ENCODE measurements at regions not wholly inside any gene's neighbourhood (a gene's known extent, or its start where the extent isn't known, plus 50 kb on each side); places are given as distances from the start of the nearest gene placed in this dataset.

- Mint-ChIP-seq H3K4me3 (no peak overlapping the region), H3K4me1 (peaks cover 41% of the 10 kb centered on the region), H3K36me3 (ENCODE audit: low read depth) (no peaks in the 10 kb centered on the region), H3K27ac (no peak overlapping the region), H3K9me3 (no peaks in the 10 kb centered on the region), H3K27me3 (ENCODE audit: insufficient read depth) (peaks cover 13% of the 10 kb centered on the region)
- 82% methylated on average over 3 to 6 of the region's 6 CpGs for WGBS, 2 experiments (ENCODE audit: insufficient coverage in 1 of 2, insufficient read length in 1 of 2)
- TF ChIP-seq CTCF (conservative IDR thresholded peaks at IDR 0.05): no peak
- Histone ChIP-seq H3K36me3 (ENCODE audit: control insufficient read depth, insufficient read depth, low read length) (no peaks in the 10 kb centered on the region), H3K4me1 (ENCODE audit: control insufficient read depth, insufficient read depth, low read length) (peaks cover 11% of the 10 kb centered on the region), H3K9ac (ENCODE audit: extremely low read depth, low read length, poor library complexity, severe bottlenecking) (no peak overlapping the region), H3K27me3 (ENCODE audit: control insufficient read depth, insufficient read depth, low read length, poor library complexity, severe bottlenecking) (no peaks in the 10 kb centered on the region), H3K27ac (ENCODE audit: low read depth, low read length) (no peak overlapping the region), H3K9me3 (ENCODE audit: control insufficient read depth, low read length) (no peaks in the 10 kb centered on the region), H3K4me3 (ENCODE audit: low read length) (no peak overlapping the region)
- DNase-seq: no peak
These were observed 65.4 kb upstream of the CALM2 start for GRCh38 chr2:47241715-47242114.

DNA sequence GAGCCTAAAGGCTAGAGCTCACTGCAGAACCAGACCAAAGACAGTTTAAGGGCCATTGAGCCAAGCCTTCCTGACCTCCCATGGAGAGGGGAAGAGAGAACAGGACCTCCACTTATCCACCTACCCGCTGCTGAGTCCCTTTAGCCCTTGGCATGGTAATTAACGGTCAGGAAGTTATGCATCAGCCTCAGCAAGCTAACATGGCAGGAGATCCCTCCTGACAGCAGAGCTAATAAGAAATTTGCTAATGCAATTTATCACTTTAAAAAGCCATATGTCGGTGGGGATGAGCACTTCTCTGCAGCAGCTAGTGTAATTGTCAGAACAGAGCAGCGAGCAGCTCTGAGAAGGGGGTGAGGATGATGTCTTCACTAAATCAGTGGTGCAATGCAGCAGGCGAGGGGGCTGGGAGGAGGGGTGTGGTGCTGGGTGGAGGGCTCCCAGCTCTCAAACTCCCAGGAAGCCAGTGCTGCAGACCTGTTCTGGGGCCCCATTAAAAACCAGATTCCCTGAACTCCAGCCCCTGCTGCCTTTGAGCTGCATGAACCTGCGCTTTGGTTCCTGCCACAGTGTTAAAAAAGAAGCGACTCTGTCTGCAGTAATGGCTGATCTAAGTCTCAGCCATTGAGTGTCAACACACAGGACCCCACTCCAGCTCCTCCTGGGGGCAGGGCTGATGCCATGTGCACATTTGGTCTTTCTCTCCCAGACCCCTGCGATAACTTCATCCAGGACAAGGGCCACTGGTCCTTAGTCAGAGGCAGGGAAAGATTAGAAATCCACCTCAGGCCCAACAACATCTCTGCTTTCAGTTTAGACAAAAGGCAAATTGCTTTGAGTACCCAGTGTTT, 63.0 kb upstream of the CALM2 start:
- Histone ChIP-seq H3K27me3 (ENCODE audit: control insufficient read depth, insufficient read depth, low read length, poor library complexity, severe bottlenecking) (no peaks in the 10 kb centered on the region), H3K9ac (ENCODE audit: extremely low read depth, low read length, poor library complexity, severe bottlenecking) (no peak overlapping the region), H3K4me3 (ENCODE audit: low read length) (no peak overlapping the region), H3K9me3 (ENCODE audit: control insufficient read depth, low read length) (no peaks in the 10 kb centered on the region), H3K27ac (ENCODE audit: low read depth, low read length) (no peak overlapping the region), H3K36me3 (ENCODE audit: control insufficient read depth, insufficient read depth, low read length) (no peaks in the 10 kb centered on the region), H3K4me1 (ENCODE audit: control insufficient read depth, insufficient read depth, low read length) (peaks cover 11% of the 10 kb centered on the region)
- Mint-ChIP-seq H3K36me3 (ENCODE audit: low read depth) (no peaks in the 10 kb centered on the region), H3K4me3 (no peak overlapping the region), H3K9me3 (no peaks in the 10 kb centered on the region), H3K27ac (no peak overlapping the region), H3K27me3 (ENCODE audit: insufficient read depth) (peaks cover 22% of the 10 kb centered on the region), H3K4me1 (peaks cover 60% of the 10 kb centered on the region)
- no peak for DNase-seq
- TF ChIP-seq CTCF (conservative IDR thresholded peaks at IDR 0.05): no peak
- 46 to 58% methylated on average over 6 to 8 of the region's 8 CpGs for WGBS, 2 experiments (ENCODE audit: insufficient coverage in 1 of 2, insufficient read length in 1 of 2)

GRCh38 chr2:47238638-47239037, 62.3 kb upstream of the CALM2 start:
- no peak overlapping the region for H3K27ac ChIP-seq (ENCODE audit: low read depth, low read length)
- WGBS, 2 experiments (ENCODE audit: insufficient coverage in 1 of 2, insufficient read length in 1 of 2): 89 to 100% methylated on average over 1 of the region's 1 CpG
- H3K4me3 Mint-ChIP-seq: no peak overlapping the region

More at GRCh38 chr2:47238638-47239037, 62.3 kb upstream of the CALM2 start:
- no peaks in the 10 kb centered on the region for H3K9me3 Mint-ChIP-seq
- no peak for DNase-seq
- Histone ChIP-seq H3K4me3 (ENCODE audit: low read length) (no peak overlapping the region), H3K9me3 (ENCODE audit: control insufficient read depth, low read length) (no peaks in the 10 kb centered on the region), H3K27me3 (ENCODE audit: control insufficient read depth, insufficient read depth, low read length, poor library complexity, severe bottlenecking) (no peaks in the 10 kb centered on the region), H3K4me1 (ENCODE audit: control insufficient read depth, insufficient read depth, low read length) (peaks cover 7% of the 10 kb centered on the region), H3K9ac (ENCODE audit: extremely low read depth, low read length, poor library complexity, severe bottlenecking) (no peak overlapping the region), H3K36me3 (ENCODE audit: control insufficient read depth, insufficient read depth, low read length) (no peaks in the 10 kb centered on the region)
- peaks cover 67% of the 10 kb centered on the region for H3K4me1 Mint-ChIP-seq
- TF ChIP-seq CTCF (conservative IDR thresholded peaks at IDR 0.05): no peak
- H3K27me3 Mint-ChIP-seq (ENCODE audit: insufficient read depth): peaks cover 26% of the 10 kb centered on the region
- no peak overlapping the region for H3K27ac Mint-ChIP-seq
- no peaks in the 10 kb centered on the region for H3K36me3 Mint-ChIP-seq (ENCODE audit: low read depth)

Data from endodermal cell (in vitro differentiated cells).